Activated T-helper 1 cell treated with anti-CD3 and anti-CD28 coated beads, Interleukin-12 subunit alpha, Interleukin-12 subunit beta, Interleukin-2, Interleukin-4 antibody, amounts not matched to agents 30 ng/mL and 10 ng/mL and 1 ng/mL, durations not matched to agents 14 hours and 24 hours and 36 hours (primary cell): ENCODE measurements at regions not wholly inside any gene's neighbourhood (a gene's known extent, or its start where the extent isn't known, plus 50 kb on each side); places are given as distances from the start of the nearest gene placed in this dataset.
"Not testable (repeated sequence)": the region's sequence is repeated elsewhere in the genome, so short reads cannot be mapped to it uniquely, and the experiment has no call there.

ENCODE experiments used
- DNase-seq: peaks from one replicate; pipeline ENCODE4 v3.0.0; 2021; ENCODE audit warnings: low spot score
- H3K27ac Mint-ChIP-seq: one replicate; pipeline ENCODE4 v1.8.0; 2021; ENCODE audit warnings: mild to moderate bottlenecking, mixed read lengths
- H3K27me3 Mint-ChIP-seq: one replicate; pipeline ENCODE4 v1.8.0; 2022; ENCODE audit warnings: mild to moderate bottlenecking, moderate library complexity, mixed read lengths; ENCODE audit not compliant: insufficient read depth
- H3K36me3 Mint-ChIP-seq: one replicate; pipeline ENCODE4 v1.8.0; 2021; ENCODE audit warnings: low read depth, mixed read lengths
- H3K4me1 Mint-ChIP-seq: one replicate; pipeline ENCODE4 v1.8.0; 2021; ENCODE audit warnings: low read depth, mixed read lengths
- H3K4me3 Mint-ChIP-seq: one replicate; pipeline ENCODE4 v1.8.0; 2021; ENCODE audit warnings: mild to moderate bottlenecking, moderate library complexity, mixed read lengths
- H3K9me3 Mint-ChIP-seq: one replicate; pipeline ENCODE4 v1.8.0; 2021; ENCODE audit warnings: mixed read lengths
- intact Hi-C: fragments of 100-400 bp; cut with micrococcal nuclease; formaldehyde crosslinking; loops from one replicate; pipeline ENCODE4 v1.15.1; 2024

GRCh38 chr1:95622609-95623008 lies 388.6 kb downstream of the RWDD3 start:
- Mint-ChIP-seq H3K4me3 (no peak overlapping the region), H3K36me3 (no peaks in the 10 kb centered on the region), H3K27me3 (no peaks in the 10 kb centered on the region), H3K4me1 (no peaks in the 10 kb centered on the region), H3K27ac (no peak overlapping the region), H3K9me3 (peaks cover 4% of the 10 kb centered on the region)
- no peak for DNase-seq
- intact Hi-C loops = no loop called here

GRCh38 chr1:95625224-95625623 lies 391.2 kb downstream of the RWDD3 start:
- no peak overlapping the region for H3K27ac Mint-ChIP-seq
- peaks cover 6% of the 10 kb centered on the region for H3K9me3 Mint-ChIP-seq
- H3K27me3 Mint-ChIP-seq = no peaks in the 10 kb centered on the region
- H3K36me3 Mint-ChIP-seq = no peaks in the 10 kb centered on the region
- H3K4me1 Mint-ChIP-seq = no peaks in the 10 kb centered on the region
- intact Hi-C loops = no loop called here
- H3K4me3 Mint-ChIP-seq = no peak overlapping the region
- DNase-seq = no peak

GRCh38 chr1:95627244-95627643 lies 393.2 kb downstream of the RWDD3 start:
- no peak for DNase-seq

GRCh38 chr1:95631695-95632094 lies 397.7 kb downstream of the RWDD3 start:
- Mint-ChIP-seq H3K4me3 (no peak overlapping the region), H3K27ac (no peak overlapping the region), H3K4me1 (no peaks in the 10 kb centered on the region), H3K9me3 (peaks cover 6% of the 10 kb centered on the region), H3K27me3 (no peaks in the 10 kb centered on the region), H3K36me3 (no peaks in the 10 kb centered on the region)
- intact Hi-C loops = no loop called here
- DNase-seq = no peak

More at GRCh38 chr1:95627244-95627643, 393.2 kb downstream of the RWDD3 start:
- intact Hi-C loops = no loop called here
- Mint-ChIP-seq H3K36me3 (no peaks in the 10 kb centered on the region), H3K27me3 (no peaks in the 10 kb centered on the region), H3K4me1 (no peaks in the 10 kb centered on the region), H3K4me3 (no peak overlapping the region), H3K9me3 (peaks cover 6% of the 10 kb centered on the region), H3K27ac (no peak overlapping the region)

GRCh38 chr1:95635811-95636210 lies 401.8 kb downstream of the RWDD3 start:
- H3K4me3 Mint-ChIP-seq = no peak overlapping the region
- intact Hi-C loops = no loop called here
- no peaks in the 10 kb centered on the region for H3K4me1 Mint-ChIP-seq
- no peak for DNase-seq
- H3K9me3 Mint-ChIP-seq = no peaks in the 10 kb centered on the region
- H3K27me3 Mint-ChIP-seq = no peaks in the 10 kb centered on the region
- no peaks in the 10 kb centered on the region for H3K36me3 Mint-ChIP-seq
- no peak overlapping the region for H3K27ac Mint-ChIP-seq

- H3K4me1 Mint-ChIP-seq = no peaks in the 10 kb centered on the region
Observed at GRCh38 chr1:95636897-95637296, 402.9 kb downstream of the RWDD3 start.

GRCh38 chr1:95640746-95641145 lies 406.7 kb downstream of the RWDD3 start:
- intact Hi-C loops = no loop called here

More at GRCh38 chr1:95636897-95637296, 402.9 kb downstream of the RWDD3 start:
- no peak for DNase-seq
- intact Hi-C loops = no loop called here
- H3K27ac Mint-ChIP-seq = no peak overlapping the region
- no peaks in the 10 kb centered on the region for H3K27me3 Mint-ChIP-seq
- H3K4me3 Mint-ChIP-seq = no peak overlapping the region
- no peaks in the 10 kb centered on the region for H3K9me3 Mint-ChIP-seq
- no peaks in the 10 kb centered on the region for H3K36me3 Mint-ChIP-seq

GRCh38 chr1:95641386-95641785 lies 407.4 kb downstream of the RWDD3 start:
- Mint-ChIP-seq H3K27ac (no peak overlapping the region), H3K36me3 (no peaks in the 10 kb centered on the region), H3K4me3 (no peak overlapping the region), H3K27me3 (no peaks in the 10 kb centered on the region), H3K4me1 (no peaks in the 10 kb centered on the region), H3K9me3 (peaks cover 6% of the 10 kb centered on the region)
- intact Hi-C loops = no loop called here
- DNase-seq = no peak

More at GRCh38 chr1:95640746-95641145, 406.7 kb downstream of the RWDD3 start:
- no peaks in the 10 kb centered on the region for H3K4me1 Mint-ChIP-seq
- no peak for DNase-seq
- H3K9me3 Mint-ChIP-seq = peaks cover 5% of the 10 kb centered on the region
- H3K36me3 Mint-ChIP-seq = no peaks in the 10 kb centered on the region
- no peak overlapping the region for H3K27ac Mint-ChIP-seq
- H3K27me3 Mint-ChIP-seq = no peaks in the 10 kb centered on the region
- no peak overlapping the region for H3K4me3 Mint-ChIP-seq

GRCh38 chr1:95642035-95642434 lies 408.0 kb downstream of the RWDD3 start:
- H3K27me3 Mint-ChIP-seq = no peaks in the 10 kb centered on the region
- no peak overlapping the region for H3K4me3 Mint-ChIP-seq
- intact Hi-C loops = no loop called here
- DNase-seq = no peak
- H3K36me3 Mint-ChIP-seq = no peaks in the 10 kb centered on the region
- H3K27ac Mint-ChIP-seq = no peak overlapping the region
- H3K9me3 Mint-ChIP-seq = peaks cover 12% of the 10 kb centered on the region
- H3K4me1 Mint-ChIP-seq = no peaks in the 10 kb centered on the region

- no peaks in the 10 kb centered on the region for H3K36me3 Mint-ChIP-seq
- no peaks in the 10 kb centered on the region for H3K27me3 Mint-ChIP-seq
- no peak for DNase-seq
- H3K9me3 Mint-ChIP-seq = peaks cover 13% of the 10 kb centered on the region
- intact Hi-C loops = no loop called here
- H3K27ac Mint-ChIP-seq = no peak overlapping the region
- no peak overlapping the region for H3K4me3 Mint-ChIP-seq
- H3K4me1 Mint-ChIP-seq = no peaks in the 10 kb centered on the region
Observed at GRCh38 chr1:95643071-95643470, 409.1 kb downstream of the RWDD3 start.

- DNase-seq, H3K27ac Mint-ChIP-seq, H3K36me3 Mint-ChIP-seq, intact Hi-C loops, H3K27me3 Mint-ChIP-seq, H3K4me3 Mint-ChIP-seq, H3K4me1 Mint-ChIP-seq: not testable (repeated sequence)
- peaks cover 13% of the 10 kb centered on the region for H3K9me3 Mint-ChIP-seq
Observed at GRCh38 chr1:95645126-95645525, 411.1 kb downstream of the RWDD3 start.

GRCh38 chr1:95650631-95651030 lies 416.6 kb downstream of the RWDD3 start:
- Mint-ChIP-seq H3K4me1 (no peaks in the 10 kb centered on the region), H3K27me3 (no peaks in the 10 kb centered on the region), H3K36me3 (no peaks in the 10 kb centered on the region), H3K4me3 (no peak overlapping the region), H3K9me3 (peaks cover 14% of the 10 kb centered on the region), H3K27ac (no peak overlapping the region)
- no peak for DNase-seq
- intact Hi-C loops = no loop called here

- peaks cover 6% of the 10 kb centered on the region for H3K9me3 Mint-ChIP-seq
- no peaks in the 10 kb centered on the region for H3K36me3 Mint-ChIP-seq
- no peaks in the 10 kb centered on the region for H3K4me1 Mint-ChIP-seq
- no peaks in the 10 kb centered on the region for H3K27me3 Mint-ChIP-seq
- no peak for DNase-seq
- no peak overlapping the region for H3K27ac Mint-ChIP-seq
- intact Hi-C loops = no loop called here
- no peak overlapping the region for H3K4me3 Mint-ChIP-seq
Observed at GRCh38 chr1:95652423-95652965, 418.5 kb downstream of the RWDD3 start.

- Mint-ChIP-seq H3K4me3 (no peak overlapping the region), H3K27me3 (no peaks in the 10 kb centered on the region), H3K4me1 (no peaks in the 10 kb centered on the region), H3K9me3 (peaks cover 11% of the 10 kb centered on the region), H3K36me3 (no peaks in the 10 kb centered on the region), H3K27ac (no peak overlapping the region)
- intact Hi-C loops = no loop called here
- no peak for DNase-seq
Observed at GRCh38 chr1:95653618-95654017, 419.6 kb downstream of the RWDD3 start.
